ENCODE measurements at regions not wholly inside any gene's neighbourhood (a gene's known extent, or its start where the extent isn't known, plus 50 kb on each side); places are given as distances from the start of the nearest gene placed in this dataset.

- DNase-seq (ENCODE audit: low read depth) = no peak
Measured at GRCh38 chr9:134227451-134228411, 63.4 kb upstream of the RNU6ATAC start.

- no peak for DNase-seq (ENCODE audit: low read depth)
Measured at GRCh38 chr9:134228649-134229048, 64.3 kb upstream of the RNU6ATAC start.

- no peak for DNase-seq (ENCODE audit: low read depth)
Measured at GRCh38 chr9:134229466-134230091, 65.2 kb upstream of the RNU6ATAC start.

GRCh38 chr9:134230092-134230941 is 66.0 kb upstream of the RNU6ATAC start:
- no peak for DNase-seq (ENCODE audit: low read depth)

GRCh38 chr9:134230942-134231325 is 66.6 kb upstream of the RNU6ATAC start:
- no peak for DNase-seq (ENCODE audit: low read depth)

GRCh38 chr9:134231330-134231745 is 67.0 kb upstream of the RNU6ATAC start:
- DNase-seq (ENCODE audit: low read depth) = no peak

- DNase-seq (ENCODE audit: low read depth) = no peak
Measured at GRCh38 chr9:134231767-134232166, 67.4 kb upstream of the RNU6ATAC start.

- no peak for DNase-seq (ENCODE audit: low read depth)
Measured at GRCh38 chr9:134233022-134233421, 68.7 kb upstream of the RNU6ATAC start.

- no peak for DNase-seq (ENCODE audit: low read depth)
Measured at GRCh38 chr9:134234001-134234660, 69.8 kb upstream of the RNU6ATAC start.

- DNase-seq (ENCODE audit: low read depth) = no peak
Measured at GRCh38 chr9:134234687-134235359, 70.5 kb upstream of the RNU6ATAC start.

GRCh38 chr9:134235366-134235765 is 71.0 kb upstream of the RNU6ATAC start:
- DNase-seq (ENCODE audit: low read depth) = no peak

GRCh38 chr9:134236001-134236421 is 71.6 kb upstream of the RNU6ATAC start:
- DNase-seq (ENCODE audit: low read depth) = peak; percentile 47

GRCh38 chr9:134236935-134237629 is 72.7 kb upstream of the RNU6ATAC start:
- no peak for DNase-seq (ENCODE audit: low read depth)

GRCh38 chr9:134237630-134238265 is 73.4 kb upstream of the RNU6ATAC start:
- DNase-seq (ENCODE audit: low read depth) = no peak

GRCh38 chr9:134239130-134239903 is 75.0 kb upstream of the RNU6ATAC start:
- DNase-seq (ENCODE audit: low read depth) = no peak

- no peak for DNase-seq (ENCODE audit: low read depth)
Measured at GRCh38 chr9:134239939-134240338, 75.6 kb upstream of the RNU6ATAC start.

- DNase-seq (ENCODE audit: low read depth) = no peak
Measured at GRCh38 chr9:134240361-134240760, 76.0 kb upstream of the RNU6ATAC start.

GRCh38 chr9:134242706-134243105 is 78.3 kb upstream of the RNU6ATAC start:
- no peak for DNase-seq (ENCODE audit: low read depth)

Data from LHCN-M2 (cell line).